GM12892 (cell line): ENCODE measurements at regions not wholly inside any gene's neighbourhood (a gene's known extent, or its start where the extent isn't known, plus 50 kb on each side); places are given as distances from the start of the nearest gene placed in this dataset.

Experiments
- POLR2A ChIP-seq: IDR thresholded peaks from 2 replicates; pipeline ENCODE4 v1.6.1; 2011; ENCODE audit warnings: low read depth, low read length, control low read depth
- POLR2AphosphoS5 ChIP-seq: IDR thresholded peaks from 2 replicates; pipeline ENCODE4 v1.6.1; 2011; ENCODE audit warnings: low read depth, low read length, control low read depth

- TF ChIP-seq POLR2A, result no peak
- no peak for TF ChIP-seq POLR2AphosphoS5
Observed at GRCh38 chr6:82095091-82095490, 152.5 kb downstream of the IBTK start.
